ENCODE measurements at regions not wholly inside any gene's neighbourhood (a gene's known extent, or its start where the extent isn't known, plus 50 kb on each side); places are given as distances from the start of the nearest gene placed in this dataset.

DNA sequence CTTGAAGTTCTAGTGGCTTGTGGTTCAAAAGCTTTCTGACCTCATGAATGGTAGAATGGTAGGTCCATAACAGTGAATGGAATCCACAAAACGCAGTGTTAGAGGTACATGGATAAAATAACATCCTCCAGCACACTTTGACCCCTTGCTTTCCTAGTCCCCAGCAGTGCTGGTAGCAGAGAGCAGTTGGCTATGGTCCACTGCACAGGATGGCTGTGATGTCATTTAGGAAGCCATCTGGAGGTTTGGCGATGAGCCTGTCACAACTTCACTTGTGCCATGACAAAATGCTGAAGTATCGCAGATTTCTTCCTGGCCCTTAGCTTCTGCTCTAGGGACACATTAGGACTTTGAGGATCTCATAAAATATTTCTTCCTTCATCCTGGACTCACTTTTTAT is 300.0 kb upstream of the FZD8 start:
- TF ChIP-seq MYC (IDR thresholded peaks at IDR 0.05; ENCODE audit: low read depth, low read length) (no peak), POLR2A (IDR thresholded peaks at IDR 0.05; ENCODE audit: extremely low read depth, insufficient read length) (no peak)
- TF ChIP-seq, protein P1, sequence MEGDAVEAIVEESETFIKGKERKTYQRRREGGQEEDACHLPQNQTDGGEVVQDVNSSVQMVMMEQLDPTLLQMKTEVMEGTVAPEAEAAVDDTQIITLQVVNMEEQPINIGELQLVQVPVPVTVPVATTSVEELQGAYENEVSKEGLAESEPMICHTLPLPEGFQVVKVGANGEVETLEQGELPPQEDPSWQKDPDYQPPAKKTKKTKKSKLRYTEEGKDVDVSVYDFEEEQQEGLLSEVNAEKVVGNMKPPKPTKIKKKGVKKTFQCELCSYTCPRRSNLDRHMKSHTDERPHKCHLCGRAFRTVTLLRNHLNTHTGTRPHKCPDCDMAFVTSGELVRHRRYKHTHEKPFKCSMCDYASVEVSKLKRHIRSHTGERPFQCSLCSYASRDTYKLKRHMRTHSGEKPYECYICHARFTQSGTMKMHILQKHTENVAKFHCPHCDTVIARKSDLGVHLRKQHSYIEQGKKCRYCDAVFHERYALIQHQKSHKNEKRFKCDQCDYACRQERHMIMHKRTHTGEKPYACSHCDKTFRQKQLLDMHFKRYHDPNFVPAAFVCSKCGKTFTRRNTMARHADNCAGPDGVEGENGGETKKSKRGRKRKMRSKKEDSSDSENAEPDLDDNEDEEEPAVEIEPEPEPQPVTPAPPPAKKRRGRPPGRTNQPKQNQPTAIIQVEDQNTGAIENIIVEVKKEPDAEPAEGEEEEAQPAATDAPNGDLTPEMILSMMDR (IDR thresholded peaks at IDR 0.05; ENCODE audit: low read depth, low read length), result no peak
- TF ChIP-seq, protein P2, sequence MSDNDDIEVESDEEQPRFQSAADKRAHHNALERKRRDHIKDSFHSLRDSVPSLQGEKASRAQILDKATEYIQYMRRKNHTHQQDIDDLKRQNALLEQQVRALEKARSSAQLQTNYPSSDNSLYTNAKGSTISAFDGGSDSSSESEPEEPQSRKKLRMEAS (IDR thresholded peaks at IDR 0.05; ENCODE audit: low read depth, low read length), result no peak
- DNase-seq (ENCODE audit: low read depth), result no peak
- H3K4me3 ChIP-seq (ENCODE audit: low read depth, low read length), result no peak overlapping the region

DNA sequence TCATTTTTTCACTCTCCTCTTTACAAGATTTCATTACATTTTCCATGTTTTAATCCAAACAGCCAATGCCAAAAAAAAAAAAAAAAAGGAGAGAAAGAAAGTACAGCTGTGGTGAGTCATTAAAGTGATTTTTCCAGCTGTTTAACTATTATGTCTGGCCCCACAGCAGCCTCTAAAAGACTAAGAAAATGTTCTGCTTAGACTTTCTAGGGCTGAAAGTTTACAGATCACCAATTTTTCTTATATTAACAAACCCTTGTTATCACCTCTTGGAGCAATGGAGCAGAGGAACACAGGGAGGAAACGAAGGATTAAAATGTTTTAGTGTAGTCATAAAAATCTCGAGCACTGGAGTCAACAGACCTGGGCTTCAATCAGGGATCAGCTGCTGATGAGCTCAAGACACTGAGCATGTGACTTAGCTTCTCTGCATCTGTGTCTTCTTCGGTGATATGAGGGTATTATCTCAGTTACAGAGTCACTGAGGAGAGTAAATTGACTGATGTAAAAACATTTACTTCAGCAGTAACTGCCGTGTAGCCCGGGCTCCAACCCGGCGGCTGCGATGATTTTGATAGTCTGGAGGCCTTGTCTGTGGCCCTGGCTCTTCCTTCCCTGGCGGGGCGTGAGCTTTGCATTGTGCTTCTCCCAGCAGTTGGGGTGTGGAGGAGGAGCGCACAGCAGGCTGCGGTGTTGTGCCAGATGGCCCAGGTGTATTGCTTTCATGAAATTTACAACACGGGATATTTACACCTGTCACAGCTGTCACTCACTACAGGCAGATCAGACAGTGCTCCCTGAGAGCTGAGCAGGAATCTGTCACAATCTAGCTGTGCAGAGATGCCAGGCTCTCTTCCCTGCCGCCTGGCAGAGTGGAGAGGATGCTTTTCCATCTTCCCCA is 298.3 kb upstream of the FZD8 start:
- TF ChIP-seq, protein P1 (IDR thresholded peaks at IDR 0.05; ENCODE audit: low read depth, low read length), result no peak
- TF ChIP-seq MYC (IDR thresholded peaks at IDR 0.05; ENCODE audit: low read depth, low read length) (no peak), POLR2A (IDR thresholded peaks at IDR 0.05; ENCODE audit: extremely low read depth, insufficient read length) (no peak)
- TF ChIP-seq, protein P2 (IDR thresholded peaks at IDR 0.05; ENCODE audit: low read depth, low read length), result no peak
- no peak overlapping the region for H3K4me3 ChIP-seq (ENCODE audit: low read depth, low read length)
- no peak for DNase-seq (ENCODE audit: low read depth)

DNA sequence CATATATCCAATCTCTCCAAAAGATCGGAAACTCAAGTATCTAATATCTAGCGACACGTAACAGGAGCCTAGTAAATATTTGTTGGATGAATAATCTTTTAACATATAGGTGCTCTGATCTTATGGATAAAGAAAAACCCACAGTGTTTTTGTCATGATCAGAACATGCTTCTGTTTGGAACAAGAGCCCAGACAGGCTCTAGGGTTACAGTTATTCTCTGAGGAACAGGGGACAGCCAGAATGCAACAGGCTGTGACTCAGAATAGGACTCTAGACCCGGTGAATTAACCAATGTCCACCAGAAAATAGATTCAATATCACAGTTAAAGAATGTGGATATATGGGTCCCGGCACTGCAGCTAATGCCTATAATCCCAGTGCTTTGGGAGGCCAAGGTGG is 296.1 kb upstream of the FZD8 start:
- TF ChIP-seq, protein P1 (IDR thresholded peaks at IDR 0.05; ENCODE audit: low read depth, low read length), result no peak
- TF ChIP-seq POLR2A (IDR thresholded peaks at IDR 0.05; ENCODE audit: extremely low read depth, insufficient read length) (no peak), MYC (IDR thresholded peaks at IDR 0.05; ENCODE audit: low read depth, low read length) (no peak)
- TF ChIP-seq, protein P2 (IDR thresholded peaks at IDR 0.05; ENCODE audit: low read depth, low read length), result no peak
- no peak for DNase-seq (ENCODE audit: low read depth)
- H3K4me3 ChIP-seq (ENCODE audit: low read depth, low read length), result no peak overlapping the region

DNA sequence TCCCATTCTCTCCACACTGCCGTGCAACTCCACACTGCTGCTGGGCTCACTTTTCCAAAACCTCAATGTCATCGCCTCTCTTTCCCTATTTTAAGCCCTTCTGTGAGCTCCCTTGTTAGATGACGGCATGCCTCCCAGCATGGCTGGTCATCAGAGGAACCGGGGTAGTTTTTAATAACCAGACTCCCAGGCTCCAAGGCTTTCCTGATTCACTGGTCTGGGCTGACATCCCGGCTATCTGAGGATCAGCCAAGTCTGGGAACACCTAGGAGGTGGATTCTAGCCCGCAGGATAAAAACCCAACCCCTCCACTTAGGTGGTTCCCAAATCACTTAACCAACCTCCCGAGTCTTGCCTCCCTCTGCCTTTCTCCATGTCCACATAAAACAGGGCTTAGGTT is 295.4 kb upstream of the FZD8 start:
- no peak for DNase-seq (ENCODE audit: low read depth)
- TF ChIP-seq, protein P2 (IDR thresholded peaks at IDR 0.05; ENCODE audit: low read depth, low read length), result no peak
- no peak for TF ChIP-seq POLR2A (IDR thresholded peaks at IDR 0.05; ENCODE audit: extremely low read depth, insufficient read length)
- TF ChIP-seq, protein P1 (IDR thresholded peaks at IDR 0.05; ENCODE audit: low read depth, low read length), result no peak

DNA sequence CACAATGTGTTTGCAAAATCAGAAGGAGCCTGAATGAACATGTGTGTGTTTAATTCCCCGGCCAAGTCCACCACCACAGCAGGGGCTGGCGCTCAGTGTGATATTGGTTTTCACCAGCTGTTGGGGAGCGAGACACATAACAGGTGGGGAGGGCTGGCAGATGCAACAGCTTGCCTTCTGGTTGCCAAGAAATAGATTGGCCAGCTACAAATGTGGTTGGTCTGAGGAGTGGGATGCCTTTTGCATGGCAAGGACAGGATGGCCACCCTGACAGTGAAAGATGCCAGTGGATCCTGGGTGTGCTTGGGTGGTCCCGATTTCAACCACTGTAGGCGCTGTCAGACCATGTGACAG is 292.5 kb upstream of the FZD8 start:
- H3K4me3 ChIP-seq (ENCODE audit: low read depth, low read length), result no peak overlapping the region
- TF ChIP-seq POLR2A (IDR thresholded peaks at IDR 0.05; ENCODE audit: extremely low read depth, insufficient read length) (no peak), MYC (IDR thresholded peaks at IDR 0.05; ENCODE audit: low read depth, low read length) (no peak)
- TF ChIP-seq, protein P2 (IDR thresholded peaks at IDR 0.05; ENCODE audit: low read depth, low read length), result no peak
- TF ChIP-seq, protein P1 (IDR thresholded peaks at IDR 0.05; ENCODE audit: low read depth, low read length), result no peak
- no peak for DNase-seq (ENCODE audit: low read depth)

More for the DNA sequence above, 295.4 kb upstream of the FZD8 start:
- H3K4me3 ChIP-seq (ENCODE audit: low read depth, low read length), result no peak overlapping the region
